ENCODE measurements at regions not wholly inside any gene's neighbourhood (a gene's known extent, or its start where the extent isn't known, plus 50 kb on each side); places are given as distances from the start of the nearest gene placed in this dataset.

DNA sequence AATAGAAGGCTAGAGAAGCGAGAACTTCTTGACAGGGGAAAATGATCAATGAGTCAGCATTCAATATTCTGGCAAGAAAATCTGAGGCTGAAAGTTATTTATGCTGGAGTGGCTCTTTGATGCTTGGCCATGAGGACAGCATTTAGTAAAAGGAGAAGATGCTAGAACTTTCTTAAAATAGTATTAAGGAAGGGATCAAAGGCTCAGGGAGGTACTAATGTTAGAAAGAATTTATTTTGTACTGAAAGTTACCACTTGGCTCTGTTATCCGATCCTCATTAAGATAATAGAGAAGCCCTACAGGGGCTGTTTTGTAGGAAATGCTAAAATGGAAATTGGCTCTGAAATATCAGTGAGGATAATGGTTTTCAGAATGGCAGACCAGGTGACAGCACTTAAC lies 1774.6 kb upstream of the PCDH20 start:
- Histone ChIP-seq H3K9me3 (no peaks in the 10 kb centered on the region), H3K4me1 (no peaks in the 10 kb centered on the region), H3K4me3 (no peak overlapping the region), H3K27me3 (no peaks in the 10 kb centered on the region), H3K36me3 (no peaks in the 10 kb centered on the region), H3K27ac (no peak overlapping the region)
- no peak for TF ChIP-seq CTCF (IDR thresholded peaks at IDR 0.05)
- DNase-seq (ENCODE audit: low spot score) = no peak

GRCh38 chr13:63189712-63190111 lies 1774.1 kb upstream of the PCDH20 start:
- Histone ChIP-seq H3K4me3 (no peak overlapping the region), H3K27me3 (no peaks in the 10 kb centered on the region), H3K27ac (no peak overlapping the region), H3K4me1 (no peaks in the 10 kb centered on the region), H3K36me3 (no peaks in the 10 kb centered on the region), H3K9me3 (no peaks in the 10 kb centered on the region)
- no peak for TF ChIP-seq CTCF (IDR thresholded peaks at IDR 0.05)
- DNase-seq (ENCODE audit: low spot score) = no peak

DNA sequence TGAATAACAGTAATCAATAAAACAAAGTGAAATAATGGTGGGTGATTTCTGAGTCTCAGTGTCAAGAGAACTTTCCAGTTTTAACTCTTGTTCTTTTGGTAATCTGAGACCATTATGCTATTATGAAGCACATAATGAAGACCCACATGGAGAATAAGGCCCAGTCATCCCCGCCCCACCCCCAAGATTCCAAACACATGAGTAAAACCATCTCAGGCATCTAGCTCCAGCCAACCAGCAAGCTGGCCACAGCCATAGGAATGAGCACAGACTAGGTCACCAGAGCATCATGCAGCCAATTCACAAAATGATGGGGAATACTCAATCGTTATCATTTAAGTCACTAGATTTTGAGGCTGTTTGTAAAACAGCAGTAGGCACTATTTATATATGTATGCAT lies 1769.0 kb upstream of the PCDH20 start:
- H3K9me3 ChIP-seq = no peaks in the 10 kb centered on the region
- no peaks in the 10 kb centered on the region for H3K4me1 ChIP-seq
- no peak for TF ChIP-seq CTCF (IDR thresholded peaks at IDR 0.05)
- H3K27me3 ChIP-seq = no peaks in the 10 kb centered on the region
- H3K36me3 ChIP-seq = no peaks in the 10 kb centered on the region
- no peak overlapping the region for H3K4me3 ChIP-seq
- no peak for DNase-seq (ENCODE audit: low spot score)
- H3K27ac ChIP-seq = no peak overlapping the region

DNA sequence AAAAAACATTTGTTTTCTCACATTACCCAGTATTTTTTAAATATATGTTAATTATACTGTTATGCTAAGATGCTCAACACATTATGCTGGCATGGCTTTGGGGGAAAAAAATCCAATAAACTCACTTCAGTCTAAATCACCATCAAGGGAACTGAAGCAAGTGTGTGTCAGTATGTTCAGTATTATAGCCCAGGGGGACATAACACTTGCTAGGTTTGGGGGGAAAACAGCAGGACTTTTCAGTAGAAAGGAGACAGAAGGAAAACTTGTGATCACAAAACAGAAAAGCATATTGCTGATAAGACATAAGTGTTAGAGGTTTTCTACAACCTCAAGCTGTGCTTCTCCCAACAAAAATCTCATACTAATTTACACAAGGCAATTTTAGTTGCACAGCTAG lies 1759.9 kb upstream of the PCDH20 start:
- Histone ChIP-seq H3K4me1 (no peaks in the 10 kb centered on the region), H3K27ac (no peak overlapping the region), H3K9me3 (no peaks in the 10 kb centered on the region), H3K4me3 (no peak overlapping the region), H3K36me3 (no peaks in the 10 kb centered on the region), H3K27me3 (no peaks in the 10 kb centered on the region)
- DNase-seq (ENCODE audit: low spot score) = no peak
- TF ChIP-seq CTCF (IDR thresholded peaks at IDR 0.05) = no peak

DNA sequence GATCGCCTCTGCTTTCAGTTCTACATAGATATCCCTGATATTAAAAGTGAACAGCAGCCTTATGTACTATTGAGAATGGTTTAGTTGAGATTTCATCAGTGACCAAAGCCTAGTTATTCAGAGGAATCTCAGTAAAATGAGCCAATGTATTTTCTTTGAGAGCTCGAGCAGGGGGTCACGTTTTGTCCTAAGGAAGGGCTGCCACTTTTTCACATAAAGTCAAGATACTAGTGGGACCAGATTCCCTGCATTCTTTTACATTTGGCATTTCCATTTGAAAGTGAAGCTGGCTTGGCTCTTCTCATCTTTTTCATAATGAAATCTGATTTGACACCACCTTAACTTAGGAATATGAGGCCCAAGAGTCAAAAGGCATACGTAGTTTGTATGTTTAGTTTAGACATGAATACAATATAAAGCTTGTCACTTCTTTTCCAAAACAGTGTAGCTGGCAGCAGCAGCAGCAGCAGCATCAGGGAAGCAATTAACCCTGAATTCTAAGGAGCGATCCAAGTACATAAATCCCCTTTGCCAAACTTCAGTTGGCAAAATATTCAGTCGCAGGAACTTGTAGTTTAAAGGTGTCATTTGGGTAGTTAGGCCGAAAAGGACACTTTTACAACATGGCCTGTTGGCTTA lies 1752.2 kb upstream of the PCDH20 start:
- Histone ChIP-seq H3K36me3 (no peaks in the 10 kb centered on the region), H3K9me3 (no peaks in the 10 kb centered on the region), H3K27ac (no peak overlapping the region), H3K4me3 (no peak overlapping the region), H3K27me3 (no peaks in the 10 kb centered on the region), H3K4me1 (no peaks in the 10 kb centered on the region)
- DNase-seq (ENCODE audit: low spot score) = no peak
- no peak for TF ChIP-seq CTCF (IDR thresholded peaks at IDR 0.05)

GRCh38 chr13:63166345-63166744 lies 1750.7 kb upstream of the PCDH20 start:
- Histone ChIP-seq H3K27ac (no peak overlapping the region), H3K27me3 (no peaks in the 10 kb centered on the region), H3K9me3 (no peaks in the 10 kb centered on the region), H3K4me3 (no peak overlapping the region), H3K4me1 (no peaks in the 10 kb centered on the region), H3K36me3 (no peaks in the 10 kb centered on the region)
- TF ChIP-seq CTCF (IDR thresholded peaks at IDR 0.05) = no peak
- no peak for DNase-seq (ENCODE audit: low spot score)
